Anterior cingulate cortex (tissue), 58 donors: ENCODE measurements at regions not wholly inside any gene's neighbourhood (a gene's known extent, or its start where the extent isn't known, plus 50 kb on each side); places are given as distances from the start of the nearest gene placed in this dataset.

ENCODE experiments used
- DNase-seq, 58 donors: peaks; one replicate each; lab custom pipeline; 2025; lab: John Stamatoyannopoulos, UW

GRCh38 chr16:9185381-9185780 is 93.9 kb downstream of the HAPSTR1 start:
- no peak for DNase-seq

- no peak for DNase-seq
Measured at GRCh38 chr16:9186061-9186460, 94.6 kb downstream of the HAPSTR1 start.

GRCh38 chr16:9188721-9189120 is 97.3 kb downstream of the HAPSTR1 start:
- DNase-seq, result no peak

- DNase-seq, result no peak
Measured at GRCh38 chr16:9191274-9191850, 99.9 kb downstream of the HAPSTR1 start.

- no peak for DNase-seq
Measured at GRCh38 chr16:9192746-9193145, 101.3 kb downstream of the HAPSTR1 start.

GRCh38 chr16:9195287-9195686 is 103.8 kb downstream of the HAPSTR1 start:
- DNase-seq, result no peak

- no peak for DNase-seq
Measured at GRCh38 chr16:9197957-9198661, 106.7 kb downstream of the HAPSTR1 start.

GRCh38 chr16:9199311-9199710 is 107.9 kb downstream of the HAPSTR1 start:
- no peak for DNase-seq

- DNase-seq, result no peak
Measured at GRCh38 chr16:9199751-9200150, 108.3 kb downstream of the HAPSTR1 start.

- DNase-seq, result no peak
Measured at GRCh38 chr16:9203956-9204355, 112.5 kb downstream of the HAPSTR1 start.

GRCh38 chr16:9205661-9206060 is 114.2 kb downstream of the HAPSTR1 start:
- no peak for DNase-seq

- no peak for DNase-seq
Measured at GRCh38 chr16:9206156-9206555, 114.7 kb downstream of the HAPSTR1 start.

- no peak for DNase-seq
Measured at GRCh38 chr16:9212621-9213020, 121.2 kb downstream of the HAPSTR1 start.

GRCh38 chr16:9219813-9220212 is 128.4 kb downstream of the HAPSTR1 start:
- peak in 2 of 58 donors; percentile 1 to 4 for DNase-seq

GRCh38 chr16:9225527-9226316 is 134.3 kb downstream of the HAPSTR1 start:
- DNase-seq, result peak in 21 of 58 donors; percentile 0 to 34 (median 14)

GRCh38 chr16:9226924-9227323 is 135.5 kb downstream of the HAPSTR1 start:
- no peak for DNase-seq

GRCh38 chr16:9231039-9231438 is 139.6 kb downstream of the HAPSTR1 start:
- no peak for DNase-seq

GRCh38 chr16:9232102-9232770 is 140.8 kb downstream of the HAPSTR1 start:
- no peak for DNase-seq

GRCh38 chr16:9235867-9236266 is 144.4 kb downstream of the HAPSTR1 start:
- DNase-seq, result no peak

GRCh38 chr16:9236319-9236718 is 144.9 kb downstream of the HAPSTR1 start:
- no peak for DNase-seq

GRCh38 chr16:9238346-9238745 is 146.9 kb downstream of the HAPSTR1 start:
- peak in 1 of 58 donors; percentile 5 for DNase-seq
